Stomach smooth muscle (tissue), 2 donors: ENCODE measurements at regions not wholly inside any gene's neighbourhood (a gene's known extent, or its start where the extent isn't known, plus 50 kb on each side); places are given as distances from the start of the nearest gene placed in this dataset.

ENCODE experiments used
- H3K27ac ChIP-seq: one replicate; pipeline ENCODE4 v1.7.0; 2013; ENCODE audit warnings: mild to moderate bottlenecking, low read length, inconsistent platforms
- H3K27me3 ChIP-seq, 2 donors: one replicate each; pipeline ENCODE4 v1.7.0; 2013; ENCODE audit warnings: low read length in 2 of 2; ENCODE audit not compliant: insufficient read depth in 2 of 2, control insufficient read depth in 1 of 2
- H3K36me3 ChIP-seq, 2 donors: one replicate each; pipeline ENCODE4 v1.7.0; 2013; ENCODE audit warnings: low read length in 2 of 2; ENCODE audit not compliant: control insufficient read depth in 2 of 2, insufficient read depth in 2 of 2
- H3K4me1 ChIP-seq: one replicate; pipeline ENCODE4 v1.7.0; 2013; ENCODE audit warnings: low read length; ENCODE audit not compliant: control insufficient read depth, insufficient read depth
- H3K4me3 ChIP-seq, 2 donors: one replicate each; pipeline ENCODE4 v1.7.0; 2013; ENCODE audit warnings: low read length in 2 of 2
- H3K9ac ChIP-seq, 2 donors: one replicate each; pipeline ENCODE4 v1.7.0; 2013; ENCODE audit warnings: low read length in 2 of 2, mild to moderate bottlenecking in 1 of 2
- H3K9me3 ChIP-seq, 2 donors: one replicate each; pipeline ENCODE4 v1.7.0; 2013; ENCODE audit warnings: low read length in 2 of 2; ENCODE audit not compliant: control insufficient read depth in 2 of 2
- donor health status: healthy.
- donor health status: Pancreatic carcinoma.

DNA sequence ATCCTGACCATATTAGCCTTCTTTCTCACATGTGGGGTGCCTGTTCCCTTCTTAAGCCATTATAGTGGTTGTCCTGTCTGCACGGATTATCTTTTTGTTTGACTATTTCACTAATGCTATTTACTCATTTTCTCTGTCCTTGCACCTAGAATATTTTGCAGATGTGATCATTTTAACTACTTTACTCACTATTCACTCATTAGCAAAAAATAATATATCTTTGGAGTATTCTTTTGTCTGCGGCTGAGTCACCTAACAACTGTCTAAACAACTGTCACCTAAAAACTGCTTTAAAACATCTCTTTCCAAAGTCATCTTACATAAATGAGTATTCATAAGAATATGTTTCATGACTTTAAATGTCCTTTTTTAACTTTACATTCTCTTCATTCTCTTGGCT, 87.4 kb downstream of the KCNJ2 start:
- H3K4me3 ChIP-seq, result no peak overlapping the region
- H3K27me3 ChIP-seq, result no peaks in the 10 kb centered on the region
- H3K9ac ChIP-seq, result no peak overlapping the region
- H3K9me3 ChIP-seq, result no peaks in the 10 kb centered on the region
- no peaks in the 10 kb centered on the region for H3K36me3 ChIP-seq
- no peaks in the 10 kb centered on the region for H3K4me1 ChIP-seq
- no peak overlapping the region for H3K27ac ChIP-seq

GRCh38 chr17:70258465-70258864, 89.1 kb downstream of the KCNJ2 start:
- Histone ChIP-seq H3K9ac (no peak overlapping the region), H3K27ac (no peak overlapping the region), H3K4me3 (no peak overlapping the region), H3K36me3 (no peaks in the 10 kb centered on the region), H3K4me1 (no peaks in the 10 kb centered on the region), H3K27me3 (no peaks in the 10 kb centered on the region), H3K9me3 (no peaks in the 10 kb centered on the region)

- Histone ChIP-seq H3K36me3 (no peaks in the 10 kb centered on the region), H3K27ac (no peak overlapping the region), H3K27me3 (no peaks in the 10 kb centered on the region), H3K9ac (no peak overlapping the region), H3K4me1 (no peaks in the 10 kb centered on the region), H3K9me3 (no peaks in the 10 kb centered on the region), H3K4me3 (no peak overlapping the region)
Measured at GRCh38 chr17:70259400-70259799, 90.1 kb downstream of the KCNJ2 start.

DNA sequence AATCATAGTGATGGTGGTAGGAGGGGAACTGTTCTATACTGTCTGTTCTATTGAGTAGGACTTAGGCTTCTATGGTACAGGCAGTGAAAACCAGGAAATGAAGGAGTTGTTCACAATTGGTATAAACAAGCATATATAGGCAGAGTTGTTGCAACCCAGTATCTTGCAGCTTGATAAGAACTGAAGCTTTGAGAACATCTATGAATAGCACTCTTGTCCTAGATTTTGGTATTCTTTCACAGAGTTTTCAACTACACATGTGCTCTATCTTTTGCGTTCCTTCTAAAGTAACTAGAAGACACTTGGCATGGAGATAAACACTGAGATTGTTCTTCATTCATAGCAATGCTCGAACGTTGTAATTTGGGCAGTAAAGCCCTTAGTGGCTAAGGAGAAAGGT, 91.8 kb downstream of the KCNJ2 start:
- Histone ChIP-seq H3K4me3 (no peak overlapping the region), H3K9me3 (no peaks in the 10 kb centered on the region), H3K27me3 (no peaks in the 10 kb centered on the region), H3K36me3 (no peaks in the 10 kb centered on the region), H3K4me1 (no peaks in the 10 kb centered on the region), H3K27ac (no peak overlapping the region), H3K9ac (no peak overlapping the region)

- Histone ChIP-seq H3K4me1 (no peaks in the 10 kb centered on the region), H3K9ac (no peak overlapping the region), H3K9me3 (no peaks in the 10 kb centered on the region), H3K36me3 (no peaks in the 10 kb centered on the region), H3K27ac (no peak overlapping the region), H3K27me3 (no peaks in the 10 kb centered on the region), H3K4me3 (no peak overlapping the region)
Measured at GRCh38 chr17:70265471-70265870, 96.1 kb downstream of the KCNJ2 start.

DNA sequence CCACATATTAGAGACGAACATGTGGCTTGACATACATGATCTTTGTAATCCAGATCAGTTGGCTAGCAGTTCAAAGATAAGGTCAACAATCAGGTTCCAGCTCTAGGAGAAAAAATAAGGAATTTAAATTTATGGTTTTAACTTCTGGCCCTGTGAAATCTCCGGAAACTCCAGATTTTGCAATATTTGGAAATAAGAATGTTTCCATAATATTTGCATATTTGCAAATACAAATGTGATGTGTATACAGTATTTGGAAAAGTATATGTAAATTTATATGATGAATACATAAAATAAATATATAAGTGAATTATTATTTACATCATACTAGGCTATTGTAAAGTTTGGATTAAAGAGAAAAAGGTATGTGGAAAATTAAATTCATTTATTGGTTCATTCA, 97.1 kb downstream of the KCNJ2 start:
- no peak overlapping the region for H3K4me3 ChIP-seq
- H3K27me3 ChIP-seq, result no peaks in the 10 kb centered on the region
- H3K36me3 ChIP-seq, result no peaks in the 10 kb centered on the region
- no peak overlapping the region for H3K27ac ChIP-seq
- H3K9ac ChIP-seq, result no peak overlapping the region
- H3K4me1 ChIP-seq, result no peaks in the 10 kb centered on the region
- no peaks in the 10 kb centered on the region for H3K9me3 ChIP-seq

GRCh38 chr17:70268383-70268782, 99.1 kb downstream of the KCNJ2 start:
- no peak overlapping the region for H3K4me3 ChIP-seq
- no peaks in the 10 kb centered on the region for H3K36me3 ChIP-seq
- H3K9me3 ChIP-seq, result no peaks in the 10 kb centered on the region
- no peaks in the 10 kb centered on the region for H3K27me3 ChIP-seq
- H3K27ac ChIP-seq, result no peak overlapping the region
- H3K4me1 ChIP-seq, result no peaks in the 10 kb centered on the region
- no peak overlapping the region for H3K9ac ChIP-seq

GRCh38 chr17:70270554-70270953, 101.2 kb downstream of the KCNJ2 start:
- Histone ChIP-seq H3K27ac (no peak overlapping the region), H3K36me3 (no peaks in the 10 kb centered on the region)

GRCh38 chr17:70271200-70271599, 101.9 kb downstream of the KCNJ2 start:
- Histone ChIP-seq H3K27ac (no peak overlapping the region), H3K4me1 (no peaks in the 10 kb centered on the region), H3K36me3 (no peaks in the 10 kb centered on the region), H3K4me3 (no peak overlapping the region), H3K9me3 (no peaks in the 10 kb centered on the region), H3K27me3 (no peaks in the 10 kb centered on the region), H3K9ac (no peak overlapping the region)

More at GRCh38 chr17:70270554-70270953, 101.2 kb downstream of the KCNJ2 start:
- H3K9ac ChIP-seq, result no peak overlapping the region
- no peaks in the 10 kb centered on the region for H3K27me3 ChIP-seq
- no peaks in the 10 kb centered on the region for H3K9me3 ChIP-seq
- no peak overlapping the region for H3K4me3 ChIP-seq
- H3K4me1 ChIP-seq, result no peaks in the 10 kb centered on the region

- H3K27ac ChIP-seq, result no peak overlapping the region
- H3K27me3 ChIP-seq, result no peaks in the 10 kb centered on the region
- no peaks in the 10 kb centered on the region for H3K9me3 ChIP-seq
- no peak overlapping the region for H3K9ac ChIP-seq
- no peak overlapping the region for H3K4me3 ChIP-seq
- H3K36me3 ChIP-seq, result no peaks in the 10 kb centered on the region
- H3K4me1 ChIP-seq, result no peaks in the 10 kb centered on the region
Measured at GRCh38 chr17:70271672-70272071, 102.3 kb downstream of the KCNJ2 start.

- Histone ChIP-seq H3K27ac (no peak overlapping the region), H3K27me3 (no peaks in the 10 kb centered on the region), H3K9me3 (no peaks in the 10 kb centered on the region), H3K4me3 (no peak overlapping the region), H3K36me3 (no peaks in the 10 kb centered on the region), H3K4me1 (no peaks in the 10 kb centered on the region), H3K9ac (no peak overlapping the region)
Measured at GRCh38 chr17:70274255-70274654, 104.9 kb downstream of the KCNJ2 start.

DNA sequence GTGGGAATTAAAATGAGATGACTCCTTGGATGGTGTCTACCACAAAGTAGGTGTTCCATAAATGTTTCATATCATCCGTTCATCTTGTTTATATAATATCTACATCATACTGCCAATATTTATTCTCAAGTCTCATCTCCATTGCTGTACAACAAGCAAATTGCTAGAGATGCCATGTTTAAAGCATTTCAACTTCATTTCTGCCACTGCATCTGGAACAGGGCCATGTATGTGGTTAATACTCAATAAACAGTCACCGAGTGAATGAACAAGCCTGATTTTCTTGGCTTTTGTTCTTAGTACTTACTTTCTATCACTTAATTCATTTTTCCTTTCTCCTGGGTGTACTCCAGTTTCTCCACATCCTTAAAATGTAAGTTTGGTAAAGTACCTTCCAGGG, 107.6 kb downstream of the KCNJ2 start:
- H3K27me3 ChIP-seq, result no peaks in the 10 kb centered on the region
- no peak overlapping the region for H3K9ac ChIP-seq
- H3K4me1 ChIP-seq, result no peaks in the 10 kb centered on the region
- H3K4me3 ChIP-seq, result no peak overlapping the region
- H3K27ac ChIP-seq, result no peak overlapping the region
- H3K36me3 ChIP-seq, result no peaks in the 10 kb centered on the region
- H3K9me3 ChIP-seq, result no peaks in the 10 kb centered on the region
